HepG2 (cell line): ENCODE measurements at regions not wholly inside any gene's neighbourhood (a gene's known extent, or its start where the extent isn't known, plus 50 kb on each side); places are given as distances from the start of the nearest gene placed in this dataset.

Experiments used
- ATAC-seq: fragments of 200-7000 bp; cut with Tn5 transposase; 3 replicates; pipeline ENCODE4 v1.9.1; 2020; ENCODE audit warnings: mild to moderate bottlenecking, moderate library complexity
- BruUV-seq: library from RNA; stranded (reverse); fragments of 400-500 nt; replicated peaks from 2 replicates; lab custom pipeline; 2021; lab: Mats Ljungman, UMichigan
- CTCF ChIA-PET: fragments of 300-600 bp; formaldehyde crosslinking; extraction: SDS; loops from one replicate; lab custom pipeline; 2021; ENCODE audit warnings: low total read pairs, inconsistent platforms, low intra/inter-chr PET ratio; lab: Yijun Ruan, JAX
- POLR2A ChIA-PET: fragments of 350-600 bp; sonication (Branson Sonifier 250); formaldehyde crosslinking; loops from one replicate; lab custom pipeline; 2020; ENCODE audit warnings: antibody characterized with exemption, inconsistent platforms; lab: Yijun Ruan, JAX
- DNase-seq: peaks from one replicate; pipeline ENCODE4 v3.0.0-alpha.2; 2015; ENCODE audit warnings: low spot score
- FAIRE-seq: peaks from 3 replicates; lab custom pipeline; 2011; peaks lifted over from hg19 to GRCh38; lab: Jason Lieb, UNC
- H2AFZ ChIP-seq: one replicate; pipeline ENCODE4 v1.6.1; 2011; ENCODE audit warnings: low read length, inconsistent platforms
- H3K27ac ChIP-seq: fragments of 300-600 bp; 3 replicates; pipeline ENCODE4 v1.8.0; 2011; ENCODE audit warnings: mixed run types, mild to moderate bottlenecking, mixed read lengths, low read length, inconsistent platforms; ENCODE audit not compliant: insufficient read depth; ENCODE audit errors: extremely low read length
- H3K27me3 ChIP-seq, 2 experiments: fragments of 200-600 bp in 1 of 2; 2 replicates in 1 of 2; 3 replicates in 1 of 2; pipeline versions ENCODE4 v1.6.0 to v1.8.0; 2011; ENCODE audit warnings: low read length in 2 of 2, mild to moderate bottlenecking in 2 of 2, moderate library complexity in 2 of 2, inconsistent platforms in 1 of 2; ENCODE audit not compliant: insufficient read depth in 2 of 2, control insufficient read depth in 1 of 2
- H3K36me3 ChIP-seq, 2 experiments: fragments of 200-600 bp in 1 of 2; replicated peaks in 1 of 2; 2 replicates in 1 of 2; 3 replicates in 1 of 2; pipeline versions ENCODE4 v1.5.1 to v1.8.0; 2011; ENCODE audit warnings: low read length in 2 of 2, inconsistent platforms in 1 of 2; ENCODE audit not compliant: insufficient read depth in 2 of 2, control insufficient read depth in 1 of 2
- H3K4me1 ChIP-seq: 2 replicates; pipeline ENCODE4 v1.5.1; 2012; ENCODE audit warnings: low read length, inconsistent platforms; ENCODE audit not compliant: insufficient read depth
- H3K4me2 ChIP-seq: 2 replicates; pipeline ENCODE4 v1.6.0; 2011; ENCODE audit warnings: low read depth, low read length, inconsistent platforms
- H3K4me3 ChIP-seq, 3 experiments: fragments of 200-600 bp in 1 of 3; sonication (generic), shearing (Covaris generic) in 1 of 3; replicated peaks in 1 of 3; 2 replicates each; pipeline ENCODE4 v1.5.1; 2011 to 2016; ENCODE audit warnings: low read length in 3 of 3, inconsistent platforms in 2 of 3, low read depth in 2 of 3, mild to moderate bottlenecking in 2 of 3, control low read depth in 1 of 3, mixed read lengths in 1 of 3; ENCODE audit not compliant: insufficient read depth in 1 of 3
- H3K79me2 ChIP-seq: one replicate; pipeline ENCODE4 v1.6.1; 2011; ENCODE audit warnings: low read length, inconsistent platforms; ENCODE audit not compliant: insufficient read depth
- H3K9ac ChIP-seq: 2 replicates; pipeline ENCODE4 v1.6.0; 2011; ENCODE audit warnings: mild to moderate bottlenecking, low read depth, low read length, inconsistent platforms; ENCODE audit not compliant: insufficient read depth
- H3K9me3 ChIP-seq: 2 replicates; pipeline ENCODE4 v1.5.1; 2012; ENCODE audit warnings: mild to moderate bottlenecking, low read length
- H4K20me1 ChIP-seq: 2 replicates; pipeline ENCODE4 v1.6.0; 2011; ENCODE audit warnings: inconsistent platforms, mild to moderate bottlenecking, low read length, moderate library complexity; ENCODE audit not compliant: insufficient read depth
- KIAA2018 ChIP-seq: sonication (generic); formaldehyde crosslinking; IDR thresholded peaks from 2 replicates; pipeline ENCODE4 v1.5.0; 2020; ENCODE audit warnings: mild to moderate bottlenecking, missing genetic modification reagents, borderline replicate concordance
- SP1 ChIP-seq, 2 experiments: fragments of 450-650 bp in 1 of 2; sonication (generic) in 1 of 2; formaldehyde crosslinking in 1 of 2; IDR thresholded peaks; 2 replicates each; pipeline versions ENCODE4 v1.4.0 to v1.6.1; 2016 to 2020; ENCODE audit warnings: missing genetic modification reagents in 1 of 2
- STAT5B ChIP-seq: sonication (generic); formaldehyde crosslinking; IDR thresholded peaks from 2 replicates; pipeline ENCODE4 v1.4.0; 2020; ENCODE audit warnings: missing genetic modification reagents
- ZGPAT ChIP-seq: IDR thresholded peaks from 2 replicates; pipeline ENCODE4 v1.6.1; 2016; ENCODE audit warnings: mild to moderate bottlenecking
- ZNF383 ChIP-seq: sonication (generic); formaldehyde crosslinking; IDR thresholded peaks from 2 replicates; pipeline ENCODE4 v1.4.0; 2020; ENCODE audit warnings: missing genetic modification reagents, mild to moderate bottlenecking, borderline replicate concordance
- ZNF512 ChIP-seq: sonication (generic); formaldehyde crosslinking; IDR thresholded peaks from 2 replicates; pipeline ENCODE4 v1.4.0; 2020; ENCODE audit warnings: mild to moderate bottlenecking, missing genetic modification reagents
- ZNF546 ChIP-seq: sonication (generic); formaldehyde crosslinking; conservative IDR thresholded peaks from 2 replicates; pipeline ENCODE4 v1.8.1; 2023; ENCODE audit warnings: mild to moderate bottlenecking, missing genetic modification reagents
- WGBS: methylation state at CpG from one replicate; pipeline ENCODE4 v1.1.6; 2017; ENCODE audit warnings: low lambda C conversion rate; 5-methylcytosine and 5-hydroxymethylcytosine counted together
- in situ Hi-C: cut with HindIII; loops from 2 replicates; pipeline ENCODE4 v1.10.0; 2017; ENCODE audit warnings: low pct_unique_long_range_greater_than_20kb; ENCODE audit not compliant: extremely low pct_ligation_motif_present
- intact Hi-C: fragments of 100-400 bp; cut with micrococcal nuclease; formaldehyde crosslinking; loops from one replicate; pipeline ENCODE4 v1.10.0; 2022; ENCODE audit not compliant: unreplicated experiment

GRCh38 chr1:72763481-72763880 lies 481.1 kb upstream of the NEGR1 start:
- 11% methylated on average over 2 of the region's 2 CpGs for WGBS
- Histone ChIP-seq H3K27me3 (no peaks in the 10 kb centered on the region), H3K36me3 (no peaks in the 10 kb centered on the region), H3K79me2 (no peaks in the 10 kb centered on the region), H2AFZ (no peak overlapping the region), H3K4me1 (no peaks in the 10 kb centered on the region), H3K4me3 (no peak overlapping the region), H3K9ac (no peak overlapping the region), H4K20me1 (no peaks in the 10 kb centered on the region), H3K27ac (no peak overlapping the region), H3K4me2 (no peak overlapping the region), H3K9me3 (peaks cover 90% of the 10 kb centered on the region)
- ATAC-seq (no peak), FAIRE-seq (no peak), DNase-seq (no peak)
- no TSS peak for BruUV-seq
- intact Hi-C loops (no loop called here), in situ Hi-C loops (no loop called here)
- CTCF ChIA-PET, result no interaction called here
- POLR2A ChIA-PET, result no interaction called here
- no peak for TF ChIP-seq ZNF383 (CRISPR knock-in tag)
- no peak for TF ChIP-seq STAT5B

- intact Hi-C loops (no loop called here), in situ Hi-C loops (no loop called here)
- no peak overlapping the region for H3K4me3 ChIP-seq
- no peak overlapping the region for H2AFZ ChIP-seq
- BruUV-seq, result no TSS peak
- no peaks in the 10 kb centered on the region for H3K4me1 ChIP-seq
- no peak overlapping the region for H3K4me2 ChIP-seq
- ATAC-seq, result no peak
- H3K27ac ChIP-seq, result no peak overlapping the region
- WGBS, result 7% methylated on average over 3 of the region's 3 CpGs
- H3K9ac ChIP-seq, result no peak overlapping the region
- FAIRE-seq, result no peak
- H3K79me2 ChIP-seq, result no peaks in the 10 kb centered on the region
- CTCF ChIA-PET, result no interaction called here
- H3K9me3 ChIP-seq, result peaks cover 79% of the 10 kb centered on the region
- no peak for DNase-seq
- POLR2A ChIA-PET, result no interaction called here
- no peaks in the 10 kb centered on the region for H3K27me3 ChIP-seq
- H4K20me1 ChIP-seq, result no peaks in the 10 kb centered on the region
- no peaks in the 10 kb centered on the region for H3K36me3 ChIP-seq
- no peak for TF ChIP-seq KIAA2018 (CRISPR knock-in tag)
- no peak for TF ChIP-seq ZNF512 (CRISPR knock-in tag)
- no peak for TF ChIP-seq ZGPAT
- TF ChIP-seq ZNF546 (CRISPR knock-in tag), result no peak
- no peak for TF ChIP-seq SP1 (IDR thresholded peaks at IDR 0.05)
- no peak for TF ChIP-seq SP1 (CRISPR knock-in tag; IDR thresholded peaks at IDR 0.05)
Observed at GRCh38 chr1:72759486-72759885, 477.1 kb upstream of the NEGR1 start.
